ENCODE measurements at regions not wholly inside any gene's neighbourhood (a gene's known extent, or its start where the extent isn't known, plus 50 kb on each side); places are given as distances from the start of the nearest gene placed in this dataset.
"Not testable (repeated sequence)": the region's sequence is repeated elsewhere in the genome, so short reads cannot be mapped to it uniquely, and the experiment has no call there.

DNA sequence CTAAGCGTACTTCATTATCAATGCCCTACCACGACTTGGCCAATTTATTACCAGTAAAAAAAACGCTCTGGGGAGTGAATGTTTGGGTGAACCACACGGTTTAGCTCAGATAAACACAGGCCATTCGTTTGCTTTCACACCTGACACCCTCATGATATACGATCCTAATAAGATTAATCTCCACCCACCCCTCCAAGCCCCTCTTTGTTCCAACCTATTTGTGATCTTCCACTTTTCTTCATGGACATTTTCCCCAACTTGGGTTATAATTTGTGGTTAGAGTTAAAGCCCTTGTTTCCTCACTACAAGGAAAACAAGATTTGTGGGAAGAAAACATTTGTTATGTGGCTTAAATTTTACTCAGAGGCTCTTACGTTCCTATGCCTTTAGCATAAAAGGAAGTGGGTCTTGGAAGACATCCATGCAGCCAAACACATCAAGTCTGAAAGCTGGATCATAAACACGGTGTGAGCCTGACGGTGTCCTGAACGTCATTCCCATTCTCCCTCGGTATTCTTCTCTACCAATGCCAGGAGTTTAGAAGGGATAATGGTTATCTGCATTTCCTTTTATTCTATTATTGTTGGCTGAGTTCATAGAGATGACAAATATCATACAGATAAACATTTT is 518.9 kb downstream of the NR2F2 start:
- DNase-seq, result no peak

- no peak for DNase-seq
Observed at GRCh38 chr15:96851613-96852012, 521.1 kb downstream of the NR2F2 start.

- DNase-seq, result no peak
Observed at GRCh38 chr15:96858694-96859093, 528.2 kb downstream of the NR2F2 start.

GRCh38 chr15:96860741-96861140 is 530.2 kb downstream of the NR2F2 start:
- no peak for DNase-seq

DNA sequence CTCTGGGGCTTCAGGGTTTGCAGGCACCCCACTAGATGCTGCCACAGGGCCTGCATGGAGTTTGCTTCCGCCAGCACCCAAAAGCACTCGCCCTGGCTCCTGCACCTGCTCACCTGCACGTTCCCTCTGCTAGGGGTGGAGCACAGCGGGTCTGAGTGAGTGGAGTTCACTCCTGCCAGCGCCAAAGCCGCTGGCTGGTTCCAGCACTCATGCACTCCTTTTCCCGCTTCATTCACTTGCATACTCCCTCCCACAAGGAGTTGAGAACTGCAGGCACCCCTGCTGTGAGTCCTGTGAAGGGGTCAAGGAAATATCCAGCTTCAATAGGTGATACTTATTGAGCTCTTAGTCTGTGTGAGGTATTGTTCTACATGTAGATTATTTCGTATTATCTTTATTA is 537.5 kb downstream of the NR2F2 start:
- DNase-seq, result no peak

- DNase-seq, result no peak
Observed at GRCh38 chr15:96869122-96869521, 538.6 kb downstream of the NR2F2 start.

GRCh38 chr15:96869790-96870189 is 539.3 kb downstream of the NR2F2 start:
- no peak for DNase-seq

GRCh38 chr15:96870580-96870979 is 540.1 kb downstream of the NR2F2 start:
- peak; percentile 23 for DNase-seq

DNA sequence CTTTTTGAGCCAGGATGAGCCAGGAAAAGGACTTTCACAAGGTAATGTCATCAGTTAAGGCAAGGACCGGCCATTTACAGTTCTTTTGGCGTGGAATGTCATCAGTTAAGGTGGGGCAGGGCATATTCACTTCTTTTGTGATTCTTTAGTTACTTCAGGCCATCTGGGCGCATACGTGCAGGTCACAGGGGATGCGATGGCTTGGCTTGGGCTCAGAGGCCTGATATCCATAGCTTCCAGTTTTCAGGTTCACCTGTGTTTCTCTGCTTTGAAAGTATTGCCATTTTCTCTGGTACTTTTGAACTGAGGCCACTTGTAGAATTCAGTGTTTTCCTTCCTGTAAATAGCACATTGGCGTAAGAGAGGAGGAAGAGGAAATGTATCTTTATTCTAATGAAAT is 546.9 kb downstream of the NR2F2 start:
- not testable (repeated sequence) for DNase-seq

DNA sequence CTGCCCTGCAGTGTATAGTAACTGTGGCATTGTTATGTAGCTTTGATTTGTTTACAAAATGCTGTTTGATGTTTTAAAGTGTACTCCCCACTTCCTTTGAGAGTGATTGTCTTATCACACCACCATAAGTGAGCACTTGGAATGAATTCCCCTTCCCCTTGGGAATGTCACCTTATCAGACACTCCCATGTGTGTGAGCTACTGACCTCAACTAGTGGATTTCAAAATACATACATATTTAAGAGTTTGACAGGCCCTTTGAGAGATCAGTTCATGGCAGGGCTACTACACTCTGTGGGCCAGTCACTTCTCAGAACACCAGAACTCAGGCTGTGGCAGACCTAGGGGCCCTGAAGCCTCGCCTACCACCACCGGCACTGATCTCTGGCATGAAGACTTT is 547.6 kb downstream of the NR2F2 start:
- DNase-seq, result no peak

DNA sequence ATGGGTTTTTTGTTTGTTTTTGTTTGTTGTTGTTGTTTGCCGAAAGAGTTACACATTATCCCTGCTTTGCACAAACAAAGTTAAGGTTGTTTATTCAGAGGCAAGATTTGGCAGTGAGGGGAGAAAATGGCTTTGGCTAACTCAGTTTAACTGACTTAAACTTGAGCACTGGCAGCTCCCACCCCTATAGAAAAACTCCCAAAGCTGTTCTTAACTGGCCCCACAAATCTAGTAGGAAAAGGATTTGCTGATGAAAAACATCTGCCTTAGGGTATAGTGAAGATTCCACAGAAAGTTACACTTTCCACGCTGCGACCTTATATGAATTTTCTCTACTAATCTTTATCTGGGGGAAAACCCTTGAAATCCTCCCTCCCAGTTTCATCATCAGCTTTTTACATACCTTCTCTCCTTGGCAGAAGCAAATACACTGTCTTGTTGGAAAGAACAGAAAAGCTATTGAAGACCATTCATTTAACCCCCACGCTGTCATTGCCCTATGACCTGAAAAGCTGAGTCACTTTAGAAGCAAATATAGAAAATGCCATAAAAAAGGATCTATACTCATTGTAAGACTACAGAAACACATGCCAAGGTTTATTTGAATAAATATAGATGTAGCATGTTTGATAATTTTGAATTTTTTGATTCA is 551.7 kb downstream of the NR2F2 start:
- no peak for DNase-seq

DNA sequence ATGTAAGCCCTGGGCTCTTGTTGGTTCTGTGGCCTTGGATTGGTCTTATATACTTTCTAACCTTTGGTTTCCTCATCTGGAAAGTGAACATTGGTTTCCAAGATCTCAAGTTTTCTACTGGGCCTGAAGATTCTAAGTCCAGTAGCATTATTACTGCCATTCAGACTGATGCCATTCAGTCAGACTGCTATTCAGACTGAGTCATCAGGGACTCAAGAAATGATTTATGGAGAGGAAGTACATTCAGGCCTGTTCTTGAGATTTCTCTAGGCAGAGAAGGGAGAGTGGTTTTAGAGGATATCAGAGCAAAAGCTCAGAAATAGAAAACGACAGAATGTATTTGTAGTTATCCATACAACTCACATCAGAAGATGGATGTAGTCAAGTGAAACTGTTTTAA is 557.2 kb downstream of the NR2F2 start:
- no peak for DNase-seq

- no peak for DNase-seq
Observed at GRCh38 chr15:96888764-96889163, 558.3 kb downstream of the NR2F2 start.

DNA sequence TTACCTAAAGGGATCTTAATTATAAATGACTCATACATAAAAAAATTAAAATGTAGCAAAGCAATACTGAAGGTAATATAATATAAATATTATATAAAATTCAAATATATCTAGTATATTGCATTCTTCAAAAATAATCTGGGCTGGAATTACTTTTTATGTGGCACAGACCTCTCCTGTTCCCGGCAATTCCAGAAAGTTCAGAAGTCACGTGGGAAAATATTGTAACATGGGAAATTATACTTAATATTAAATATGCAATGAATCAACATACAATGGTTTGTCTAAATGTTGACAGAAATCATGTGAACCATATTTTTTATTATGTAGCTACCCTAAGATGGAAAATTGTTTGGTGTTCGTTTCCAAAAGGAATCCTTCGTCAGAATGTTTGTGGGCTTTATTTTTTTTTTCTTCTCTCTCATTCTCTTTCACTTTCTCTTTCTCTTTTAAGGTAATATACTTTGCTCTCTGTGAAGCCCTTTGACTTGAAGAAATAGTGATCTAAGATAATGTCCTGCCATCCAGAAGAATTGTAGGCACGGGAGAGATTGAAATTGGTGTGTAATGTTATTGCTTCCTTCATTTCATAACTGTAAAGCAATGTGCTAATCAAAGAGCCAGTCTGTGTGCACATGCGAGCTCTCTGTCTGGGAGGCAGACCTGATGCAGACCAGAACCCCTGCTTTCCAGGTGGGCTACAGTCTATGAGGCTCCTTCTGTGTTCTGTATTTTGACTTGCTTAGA is 559.4 kb downstream of the NR2F2 start:
- no peak for DNase-seq

DNA sequence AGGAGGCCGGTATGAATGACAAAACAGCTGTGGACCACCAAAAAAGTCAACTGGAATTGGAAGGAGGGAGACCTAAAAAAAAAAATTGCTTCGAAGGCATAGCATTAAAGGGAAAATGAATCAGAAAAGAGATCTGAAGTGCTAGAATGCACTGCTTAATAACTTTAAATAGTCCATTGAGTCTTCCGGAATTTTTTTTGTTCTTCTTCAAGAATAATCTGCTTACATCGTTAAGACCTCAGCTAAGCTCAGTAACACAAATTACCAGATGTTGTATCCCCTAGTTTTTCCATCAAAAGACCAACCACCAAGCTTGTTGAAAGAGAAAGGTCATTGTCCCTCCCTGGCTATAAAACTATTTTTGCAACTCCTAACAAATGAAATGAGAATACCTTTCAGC is 560.5 kb downstream of the NR2F2 start:
- no peak for DNase-seq

GRCh38 chr15:96893159-96893906 is 562.8 kb downstream of the NR2F2 start:
- DNase-seq, result peak; percentile 10

- DNase-seq, result no peak
Observed at GRCh38 chr15:96894659-96895058, 564.2 kb downstream of the NR2F2 start.

DNA sequence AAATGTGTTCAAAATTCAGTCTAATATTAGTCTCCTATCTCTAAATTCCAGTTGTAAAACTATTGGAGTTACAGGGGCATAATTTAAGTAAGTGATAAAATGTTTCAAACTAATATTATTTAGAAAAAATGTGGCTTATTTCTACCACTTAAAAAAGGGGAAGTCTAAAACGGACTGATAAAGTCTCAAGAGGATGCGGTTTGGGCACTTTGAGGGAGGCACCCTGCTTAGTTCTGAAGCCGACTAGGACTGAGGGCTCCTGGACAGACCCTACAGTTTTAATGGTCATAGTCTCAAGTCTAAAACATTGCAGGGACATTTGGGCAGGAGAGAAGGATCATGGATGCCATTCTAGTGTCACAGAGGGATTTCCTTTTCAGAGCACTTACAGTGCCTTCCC is 566.3 kb downstream of the NR2F2 start:
- no peak for DNase-seq

GRCh38 chr15:96914081-96914480 is 583.6 kb downstream of the NR2F2 start:
- DNase-seq, result no peak

DNA sequence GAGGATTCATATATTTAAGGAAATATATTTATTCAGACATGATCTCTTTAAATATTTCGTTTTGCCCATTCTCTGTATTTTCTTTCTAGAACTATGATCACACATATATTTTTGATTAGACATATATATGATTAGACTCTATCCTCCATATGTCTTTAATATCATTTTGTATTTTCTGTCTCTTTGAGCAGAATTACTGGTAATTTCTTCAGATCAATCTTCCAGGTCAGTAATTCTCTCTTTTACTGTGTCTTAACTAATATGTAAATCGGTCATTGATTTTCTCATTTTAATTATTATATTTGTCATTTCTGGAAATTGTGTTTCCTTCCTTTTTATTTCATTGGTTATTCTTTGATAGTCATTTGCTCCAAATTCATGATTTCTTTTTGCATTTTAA is 586.2 kb downstream of the NR2F2 start:
- DNase-seq, result no peak

DNA sequence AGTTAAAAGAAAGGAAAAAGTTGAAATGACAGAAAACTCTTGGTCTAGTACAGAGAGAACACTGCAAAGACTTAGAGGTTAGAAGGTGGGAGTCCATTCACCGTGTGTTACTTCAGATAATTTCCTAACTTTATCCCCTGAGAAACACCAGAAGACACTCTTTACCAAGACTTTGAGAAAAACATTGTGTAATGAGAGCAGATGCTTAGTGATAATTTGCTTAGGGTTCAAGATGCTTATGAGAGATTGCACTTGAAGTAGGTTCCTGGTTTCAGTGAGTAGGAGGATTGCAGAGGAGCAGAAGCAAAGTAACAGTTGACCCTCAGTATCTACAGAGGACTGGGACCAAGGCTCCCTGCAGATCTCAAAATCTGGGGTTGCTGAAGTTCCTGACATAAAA is 594.1 kb downstream of the NR2F2 start:
- no peak for DNase-seq

- no peak for DNase-seq
Observed at GRCh38 chr15:96947296-96948229, 617.1 kb downstream of the NR2F2 start.

Measured in NCI-H345 (cell line).